GM12892 (cell line): ENCODE measurements at regions not wholly inside any gene's neighbourhood (a gene's known extent, or its start where the extent isn't known, plus 50 kb on each side); places are given as distances from the start of the nearest gene placed in this dataset.

Experiments
- POLR2A ChIP-seq: IDR thresholded peaks from 2 replicates; pipeline ENCODE4 v1.6.1; 2011; ENCODE audit warnings: low read depth, low read length, control low read depth
- TAF1 ChIP-seq: IDR thresholded peaks from 2 replicates; pipeline ENCODE4 v1.6.1; 2011; ENCODE audit warnings: low read depth, mild to moderate bottlenecking, control low read depth, low read length, borderline replicate concordance

DNA sequence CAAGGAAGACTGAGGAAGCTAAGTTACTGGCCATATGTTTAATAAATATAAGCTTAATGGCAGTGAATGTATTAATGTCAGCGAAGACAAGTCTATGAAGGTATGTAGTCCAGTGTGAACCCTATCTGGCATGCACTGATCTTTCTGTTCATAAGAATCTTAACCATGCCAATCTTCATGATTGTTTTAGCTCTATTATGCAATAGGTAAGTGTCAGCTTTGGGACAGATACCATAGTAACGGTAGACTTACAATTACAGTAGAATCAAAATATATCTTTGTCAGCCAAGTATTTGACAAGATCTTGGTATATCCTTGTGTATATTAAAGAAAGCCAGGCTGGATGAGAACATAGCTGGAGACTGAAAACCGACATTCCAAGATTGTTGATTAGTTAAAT lies 428.5 kb downstream of the SPRY2 start:
- no peak for TF ChIP-seq POLR2A
- no peak for TF ChIP-seq TAF1
